ENCODE measurements at regions not wholly inside any gene's neighbourhood (a gene's known extent, or its start where the extent isn't known, plus 50 kb on each side); places are given as distances from the start of the nearest gene placed in this dataset.

GRCh38 chr10:88111294-88111693 lies 247.9 kb downstream of the PTEN start:
- H3K4me1 Mint-ChIP-seq (ENCODE audit: low read depth), result no peaks in the 10 kb centered on the region
- no peaks in the 10 kb centered on the region for H3K36me3 Mint-ChIP-seq (ENCODE audit: insufficient read depth)

GRCh38 chr10:88113232-88113631 lies 249.8 kb downstream of the PTEN start:
- no peaks in the 10 kb centered on the region for H3K9me3 Mint-ChIP-seq (ENCODE audit: low read depth)
- H3K27me3 Mint-ChIP-seq, result no peaks in the 10 kb centered on the region
- TF ChIP-seq, protein P1, sequence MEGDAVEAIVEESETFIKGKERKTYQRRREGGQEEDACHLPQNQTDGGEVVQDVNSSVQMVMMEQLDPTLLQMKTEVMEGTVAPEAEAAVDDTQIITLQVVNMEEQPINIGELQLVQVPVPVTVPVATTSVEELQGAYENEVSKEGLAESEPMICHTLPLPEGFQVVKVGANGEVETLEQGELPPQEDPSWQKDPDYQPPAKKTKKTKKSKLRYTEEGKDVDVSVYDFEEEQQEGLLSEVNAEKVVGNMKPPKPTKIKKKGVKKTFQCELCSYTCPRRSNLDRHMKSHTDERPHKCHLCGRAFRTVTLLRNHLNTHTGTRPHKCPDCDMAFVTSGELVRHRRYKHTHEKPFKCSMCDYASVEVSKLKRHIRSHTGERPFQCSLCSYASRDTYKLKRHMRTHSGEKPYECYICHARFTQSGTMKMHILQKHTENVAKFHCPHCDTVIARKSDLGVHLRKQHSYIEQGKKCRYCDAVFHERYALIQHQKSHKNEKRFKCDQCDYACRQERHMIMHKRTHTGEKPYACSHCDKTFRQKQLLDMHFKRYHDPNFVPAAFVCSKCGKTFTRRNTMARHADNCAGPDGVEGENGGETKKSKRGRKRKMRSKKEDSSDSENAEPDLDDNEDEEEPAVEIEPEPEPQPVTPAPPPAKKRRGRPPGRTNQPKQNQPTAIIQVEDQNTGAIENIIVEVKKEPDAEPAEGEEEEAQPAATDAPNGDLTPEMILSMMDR (IDR thresholded peaks at IDR 0.05; ENCODE audit: unreplicated experiment), result no peak
- H3K4me1 Mint-ChIP-seq (ENCODE audit: low read depth), result no peaks in the 10 kb centered on the region
- H3K36me3 Mint-ChIP-seq (ENCODE audit: insufficient read depth), result no peaks in the 10 kb centered on the region
- no peak for DNase-seq (ENCODE audit: low spot score, unreplicated experiment)
- H3K4me3 Mint-ChIP-seq (ENCODE audit: low read depth), result no peak overlapping the region
- no peak overlapping the region for H3K27ac Mint-ChIP-seq

More at GRCh38 chr10:88111294-88111693, 247.9 kb downstream of the PTEN start:
- TF ChIP-seq, protein P1 (IDR thresholded peaks at IDR 0.05; ENCODE audit: unreplicated experiment), result no peak
- Mint-ChIP-seq H3K4me3 (ENCODE audit: low read depth) (no peak overlapping the region), H3K27ac (no peak overlapping the region), H3K9me3 (ENCODE audit: low read depth) (no peaks in the 10 kb centered on the region), H3K27me3 (no peaks in the 10 kb centered on the region)
- DNase-seq (ENCODE audit: low spot score, unreplicated experiment), result no peak

DNA sequence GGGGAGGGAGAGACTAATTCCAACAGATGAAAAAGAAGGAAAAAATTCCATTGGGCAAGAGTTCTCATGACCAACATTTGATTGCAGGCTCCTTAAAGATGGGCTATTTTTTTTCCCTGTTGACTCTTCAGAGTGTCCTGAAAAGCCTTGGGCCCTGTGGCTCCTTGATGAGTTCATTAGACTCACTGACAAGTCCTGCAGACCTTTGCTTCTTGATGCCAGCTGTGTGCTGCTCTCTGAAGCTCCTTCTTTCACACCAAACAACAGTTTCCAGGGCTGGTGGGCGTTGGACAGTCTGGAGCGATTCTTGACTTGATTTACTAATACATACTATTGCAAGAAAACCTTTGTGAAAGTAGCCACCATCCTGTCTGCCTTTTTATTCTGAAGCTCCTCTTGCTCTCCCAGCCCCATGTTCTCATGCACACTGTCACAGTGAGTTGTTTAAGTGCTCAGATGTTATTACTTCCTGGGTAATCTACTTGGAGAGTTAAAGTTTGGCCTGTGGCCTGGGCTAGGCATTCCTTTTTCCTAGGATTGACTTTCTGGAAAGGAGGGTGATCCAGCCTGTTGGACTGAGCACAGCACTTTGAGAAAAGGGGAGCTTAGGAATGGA lies 250.3 kb downstream of the PTEN start:
- H3K27me3 Mint-ChIP-seq, result no peaks in the 10 kb centered on the region
- H3K36me3 Mint-ChIP-seq (ENCODE audit: insufficient read depth), result no peaks in the 10 kb centered on the region
- no peak for DNase-seq (ENCODE audit: low spot score, unreplicated experiment)
- no peak overlapping the region for H3K27ac Mint-ChIP-seq
- H3K9me3 Mint-ChIP-seq (ENCODE audit: low read depth), result no peaks in the 10 kb centered on the region
- TF ChIP-seq, protein P1 (IDR thresholded peaks at IDR 0.05; ENCODE audit: unreplicated experiment), result no peak
- no peaks in the 10 kb centered on the region for H3K4me1 Mint-ChIP-seq (ENCODE audit: low read depth)
- no peak overlapping the region for H3K4me3 Mint-ChIP-seq (ENCODE audit: low read depth)

DNA sequence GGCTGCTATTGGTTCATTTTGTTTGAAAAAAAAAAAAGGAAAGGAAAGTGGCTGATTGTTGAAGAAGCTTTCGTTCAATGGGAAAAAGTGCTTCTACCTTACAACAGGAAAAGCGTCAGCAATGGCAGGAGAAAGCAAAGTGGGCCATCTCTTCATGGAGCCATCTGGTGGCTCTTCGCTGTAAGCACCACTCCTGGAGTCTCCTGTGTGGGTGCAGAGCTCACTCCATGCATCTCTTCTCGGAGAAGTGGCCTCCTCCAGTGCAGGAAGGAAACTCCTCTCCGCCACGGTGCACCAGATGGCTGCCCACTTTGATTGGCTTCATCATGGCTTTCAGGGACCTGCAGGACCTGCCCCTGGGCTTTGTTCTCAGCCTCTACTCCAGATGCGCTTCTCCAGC lies 250.9 kb downstream of the PTEN start:
- no peak overlapping the region for H3K4me3 Mint-ChIP-seq (ENCODE audit: low read depth)
- H3K27me3 Mint-ChIP-seq, result peaks cover 3% of the 10 kb centered on the region
- no peaks in the 10 kb centered on the region for H3K36me3 Mint-ChIP-seq (ENCODE audit: insufficient read depth)
- H3K27ac Mint-ChIP-seq, result no peak overlapping the region
- no peaks in the 10 kb centered on the region for H3K4me1 Mint-ChIP-seq (ENCODE audit: low read depth)
- no peaks in the 10 kb centered on the region for H3K9me3 Mint-ChIP-seq (ENCODE audit: low read depth)
- DNase-seq (ENCODE audit: low spot score, unreplicated experiment), result no peak
- TF ChIP-seq, protein P1 (IDR thresholded peaks at IDR 0.05; ENCODE audit: unreplicated experiment), result peak; percentile 55

DNA sequence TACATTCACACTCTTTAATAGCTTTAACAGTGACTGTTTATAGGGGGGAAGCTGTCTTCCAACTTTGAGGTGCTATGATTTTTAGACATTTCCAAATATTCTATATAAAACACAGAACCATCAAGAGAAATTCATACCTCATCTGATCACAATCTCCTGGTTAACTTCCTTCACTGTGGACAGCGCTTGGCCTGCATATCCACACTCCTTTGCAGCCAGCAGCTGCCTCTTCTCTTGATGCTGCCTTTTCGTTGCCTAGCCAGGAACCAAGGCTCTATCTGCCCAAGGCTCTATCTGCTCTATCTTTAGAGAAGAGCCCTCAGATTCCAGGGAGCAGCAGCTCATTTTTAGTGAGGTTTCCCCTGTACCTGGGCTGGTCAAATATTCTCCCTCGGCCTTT lies 252.0 kb downstream of the PTEN start:
- Mint-ChIP-seq H3K4me1 (ENCODE audit: low read depth) (no peaks in the 10 kb centered on the region), H3K36me3 (ENCODE audit: insufficient read depth) (no peaks in the 10 kb centered on the region), H3K9me3 (ENCODE audit: low read depth) (no peaks in the 10 kb centered on the region), H3K27me3 (peaks cover 3% of the 10 kb centered on the region), H3K27ac (no peak overlapping the region), H3K4me3 (ENCODE audit: low read depth) (no peak overlapping the region)
- TF ChIP-seq, protein P1 (IDR thresholded peaks at IDR 0.05; ENCODE audit: unreplicated experiment), result no peak
- DNase-seq (ENCODE audit: low spot score, unreplicated experiment), result no peak

Data from progenitor cell of endocrine pancreas (in vitro differentiated cells).